ENCODE measurements at regions not wholly inside any gene's neighbourhood (a gene's known extent, or its start where the extent isn't known, plus 50 kb on each side); places are given as distances from the start of the nearest gene placed in this dataset.

DNA sequence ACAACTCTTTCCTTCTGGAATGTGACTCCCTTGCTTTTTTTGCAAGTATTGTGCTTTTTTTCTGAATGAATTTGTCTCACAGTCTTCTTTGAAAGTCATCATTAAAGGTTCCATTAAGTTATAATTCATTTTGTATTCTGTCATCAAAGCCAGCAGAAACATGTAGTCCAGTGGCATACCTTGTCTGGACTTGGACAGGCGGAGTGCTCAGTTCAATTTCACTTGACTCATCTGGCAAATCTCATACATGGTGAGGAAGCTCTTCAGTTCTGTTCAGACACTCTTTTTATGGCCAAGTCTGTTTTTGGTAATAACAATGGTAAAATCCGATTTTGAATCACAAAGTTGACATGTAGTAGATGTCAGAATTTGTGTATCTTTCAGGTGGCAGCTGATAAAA lies 260.8 kb upstream of the OPRM1 start:
- Histone ChIP-seq H3K36me3 (no peaks in the 10 kb centered on the region), H3K9me3 (no peaks in the 10 kb centered on the region), H3K4me1 (replicated peaks) (no peaks in the 10 kb centered on the region), H3K4me3 (no peak overlapping the region), H3K27me3 (replicated peaks; ENCODE audit: insufficient read depth) (no peaks in the 10 kb centered on the region), H3K27ac (no peak overlapping the region)
- WGBS: 79% methylated on average over 2 of the region's 2 CpGs
- TF ChIP-seq POLR2AphosphoS5 (IDR thresholded peaks at IDR 0.05) (no peak), CTCF (IDR thresholded peaks at IDR 0.05) (no peak), POLR2A (IDR thresholded peaks at IDR 0.05) (no peak)
- intact Hi-C loops (cut with DNase I): no loop called here
- DNase-seq (ENCODE audit: low spot score): no peak

DNA sequence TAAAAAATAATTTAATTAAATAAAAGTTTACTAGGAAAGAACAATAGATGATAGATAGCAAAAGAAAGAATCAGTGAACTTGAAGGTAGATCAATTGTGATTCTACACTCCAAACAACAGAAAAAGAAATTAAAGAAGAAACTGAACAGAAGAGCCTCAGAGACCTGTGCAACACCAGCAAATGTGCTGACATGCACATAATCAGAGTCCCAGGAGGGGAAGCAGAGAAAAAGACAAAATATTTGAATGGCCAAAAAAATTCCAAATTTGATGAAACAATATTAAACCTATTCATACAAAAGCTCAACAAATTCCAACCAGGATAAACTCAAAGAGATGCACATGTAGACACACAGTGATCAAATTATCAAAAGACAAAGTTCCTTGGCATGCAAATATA lies 267.5 kb upstream of the OPRM1 start:
- Histone ChIP-seq H3K36me3 (no peaks in the 10 kb centered on the region), H3K4me1 (replicated peaks) (no peaks in the 10 kb centered on the region), H3K27ac (no peak overlapping the region), H3K9me3 (no peaks in the 10 kb centered on the region), H3K4me3 (no peak overlapping the region), H3K27me3 (replicated peaks; ENCODE audit: insufficient read depth) (no peaks in the 10 kb centered on the region)
- TF ChIP-seq POLR2A (IDR thresholded peaks at IDR 0.05) (no peak), POLR2AphosphoS5 (IDR thresholded peaks at IDR 0.05) (no peak), CTCF (IDR thresholded peaks at IDR 0.05) (no peak)
- intact Hi-C loops (cut with DNase I): no loop called here
- no peak for DNase-seq (ENCODE audit: low spot score)

- TF ChIP-seq POLR2AphosphoS5 (IDR thresholded peaks at IDR 0.05): no peak
- no peak for TF ChIP-seq CTCF (IDR thresholded peaks at IDR 0.05)
- no peak for TF ChIP-seq POLR2A (IDR thresholded peaks at IDR 0.05)
- 63% methylated on average over 5 of the region's 5 CpGs for WGBS
- H3K4me1 ChIP-seq (replicated peaks): no peaks in the 10 kb centered on the region
- H3K9me3 ChIP-seq: no peaks in the 10 kb centered on the region
- intact Hi-C loops (cut with DNase I): no loop called here
- DNase-seq (ENCODE audit: low spot score): no peak
- H3K36me3 ChIP-seq: no peaks in the 10 kb centered on the region
- H3K27ac ChIP-seq: no peak overlapping the region
- H3K4me3 ChIP-seq: no peak overlapping the region
- no peaks in the 10 kb centered on the region for H3K27me3 ChIP-seq (replicated peaks; ENCODE audit: insufficient read depth)
These were observed 271.9 kb upstream of the OPRM1 start for GRCh38 chr6:153767127-153767526.

DNA sequence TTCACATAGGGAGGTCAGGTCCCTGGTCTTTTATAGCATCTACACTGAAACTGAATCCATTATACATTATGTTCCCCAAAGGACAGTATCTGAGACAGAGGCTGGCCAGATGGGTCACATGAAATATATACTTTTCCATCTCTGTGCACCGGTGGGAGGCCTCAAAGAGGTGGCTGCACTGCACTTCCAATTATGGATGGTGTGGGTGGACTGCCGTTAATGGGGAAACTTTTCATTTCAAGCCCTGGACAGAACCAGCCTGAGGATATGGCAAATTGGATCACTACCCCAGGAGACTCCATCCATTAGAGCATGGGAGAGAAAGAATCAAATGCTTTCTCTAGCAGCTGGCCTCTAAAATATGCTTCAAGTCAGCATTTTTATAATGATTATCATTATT lies 280.5 kb upstream of the OPRM1 start:
- no peak for DNase-seq (ENCODE audit: low spot score)
- no peaks in the 10 kb centered on the region for H3K36me3 ChIP-seq
- no peak for TF ChIP-seq POLR2A (IDR thresholded peaks at IDR 0.05)
- TF ChIP-seq CTCF (IDR thresholded peaks at IDR 0.05): no peak
- TF ChIP-seq POLR2AphosphoS5 (IDR thresholded peaks at IDR 0.05): no peak
- no peaks in the 10 kb centered on the region for H3K4me1 ChIP-seq (replicated peaks)
- no peaks in the 10 kb centered on the region for H3K9me3 ChIP-seq
- H3K4me3 ChIP-seq: no peak overlapping the region
- H3K27me3 ChIP-seq (replicated peaks; ENCODE audit: insufficient read depth): no peaks in the 10 kb centered on the region
- no peak overlapping the region for H3K27ac ChIP-seq
- intact Hi-C loops (cut with DNase I): no loop called here
- WGBS: 77% methylated on average over 2 of the region's 2 CpGs

- TF ChIP-seq POLR2AphosphoS5 (IDR thresholded peaks at IDR 0.05) (no peak), CTCF (IDR thresholded peaks at IDR 0.05) (no peak), POLR2A (IDR thresholded peaks at IDR 0.05) (no peak)
- WGBS: 87% methylated on average over 5 of the region's 5 CpGs
- Histone ChIP-seq H3K27me3 (replicated peaks; ENCODE audit: insufficient read depth) (no peaks in the 10 kb centered on the region), H3K9me3 (no peaks in the 10 kb centered on the region), H3K27ac (no peak overlapping the region), H3K36me3 (no peaks in the 10 kb centered on the region), H3K4me1 (replicated peaks) (no peaks in the 10 kb centered on the region), H3K4me3 (no peak overlapping the region)
- DNase-seq (ENCODE audit: low spot score): no peak
- intact Hi-C loops (cut with DNase I): no loop called here
These were observed 303.3 kb upstream of the OPRM1 start for GRCh38 chr6:153735761-153736160.

All from prostate gland (tissue), 2 donors.